GM18511 (cell line): ENCODE measurements at regions not wholly inside any gene's neighbourhood (a gene's known extent, or its start where the extent isn't known, plus 50 kb on each side); places are given as distances from the start of the nearest gene placed in this dataset.
"Not testable (repeated sequence)": the region's sequence is repeated elsewhere in the genome, so short reads cannot be mapped to it uniquely, and the experiment has no call there.

ENCODE experiments used
- ATAC-seq: cut with Tn5 transposase; IDR thresholded peaks from one replicate; pipeline ENCODE4 v1.9.1; 2021; ENCODE audit warnings: mild to moderate bottlenecking, moderate library complexity; ENCODE audit not compliant: unreplicated experiment

GRCh38 chr16:73966851-73967250 is 329.8 kb upstream of the PSMD7 start:
- no peak for ATAC-seq

DNA sequence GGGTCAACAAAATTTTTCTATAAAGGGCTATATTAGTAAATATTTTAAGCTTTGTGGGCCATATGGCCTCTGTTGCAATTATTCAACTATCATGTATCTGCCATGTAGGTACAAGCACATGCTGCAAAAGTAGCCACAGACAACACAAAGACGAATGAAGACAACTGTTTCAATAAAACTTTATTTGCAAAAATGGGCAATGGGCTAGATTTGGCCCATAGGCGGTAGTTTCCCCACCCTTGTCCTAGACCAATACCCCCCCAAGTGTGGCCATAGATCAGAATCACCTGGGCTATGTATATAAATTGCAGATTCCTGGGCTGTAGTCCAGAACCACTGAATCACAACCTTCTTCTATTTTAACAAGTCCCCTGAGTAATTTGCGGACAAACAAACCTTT is 331.0 kb upstream of the PSMD7 start:
- ATAC-seq = no peak

GRCh38 chr16:73956587-73957494 is 339.8 kb upstream of the PSMD7 start:
- no peak for ATAC-seq

GRCh38 chr16:73955702-73956101 is 340.9 kb upstream of the PSMD7 start:
- no peak for ATAC-seq

- no peak for ATAC-seq
Observed at GRCh38 chr16:73955255-73955654, 341.4 kb upstream of the PSMD7 start.

GRCh38 chr16:73951481-73951880 is 345.1 kb upstream of the PSMD7 start:
- no peak for ATAC-seq

DNA sequence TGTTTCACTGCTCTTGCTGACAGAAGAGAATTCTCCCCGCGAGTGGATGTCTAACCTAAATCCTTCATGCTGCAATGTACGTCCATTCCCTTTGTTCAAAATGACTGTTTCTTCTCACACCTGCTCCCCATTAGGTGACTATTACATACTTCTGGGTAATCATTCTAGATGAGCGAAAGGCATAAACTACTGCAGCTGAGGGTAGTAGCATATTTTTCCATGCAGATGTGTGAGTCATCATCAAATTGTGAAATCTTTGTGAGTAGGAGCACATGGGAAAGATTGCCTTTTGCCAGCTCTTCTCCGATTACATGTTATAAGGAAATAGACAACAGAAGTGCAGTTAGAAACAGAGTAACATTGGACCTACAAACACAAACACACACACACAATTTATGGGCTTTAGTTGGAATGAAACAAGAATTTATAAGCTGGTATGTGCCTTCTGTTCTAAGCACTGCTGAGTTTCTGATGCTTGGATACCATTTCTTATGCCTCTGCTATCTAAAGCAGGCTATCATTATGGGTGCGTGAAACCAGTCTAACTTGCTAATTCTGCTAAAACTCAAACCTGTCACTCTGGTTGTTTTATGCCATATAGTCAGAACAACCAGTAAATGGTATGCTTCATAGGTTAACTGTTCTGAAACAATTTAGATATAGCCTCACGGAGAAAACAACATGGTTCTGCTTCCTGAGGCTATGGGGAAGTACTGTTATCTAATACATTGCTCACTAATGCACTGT is 346.9 kb upstream of the PSMD7 start:
- no peak for ATAC-seq

DNA sequence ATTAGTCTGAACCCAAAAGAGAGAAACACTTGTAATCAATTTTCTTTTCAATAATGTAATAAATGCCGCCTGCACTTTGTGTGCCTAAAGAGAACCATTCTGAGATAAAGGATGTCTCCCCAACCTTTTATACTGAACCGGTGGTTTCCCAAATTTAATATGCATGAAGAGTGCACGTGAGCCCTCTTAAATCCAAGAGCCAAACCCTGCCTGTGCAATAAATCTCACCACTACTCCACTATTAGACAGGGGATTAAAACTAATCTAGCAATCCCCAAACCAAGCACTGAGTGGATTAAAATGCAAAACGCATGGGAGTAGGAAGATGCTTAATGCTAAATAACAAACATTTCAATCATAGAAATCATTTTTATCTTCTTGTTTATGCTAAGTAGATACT is 351.0 kb upstream of the PSMD7 start:
- ATAC-seq = no peak

DNA sequence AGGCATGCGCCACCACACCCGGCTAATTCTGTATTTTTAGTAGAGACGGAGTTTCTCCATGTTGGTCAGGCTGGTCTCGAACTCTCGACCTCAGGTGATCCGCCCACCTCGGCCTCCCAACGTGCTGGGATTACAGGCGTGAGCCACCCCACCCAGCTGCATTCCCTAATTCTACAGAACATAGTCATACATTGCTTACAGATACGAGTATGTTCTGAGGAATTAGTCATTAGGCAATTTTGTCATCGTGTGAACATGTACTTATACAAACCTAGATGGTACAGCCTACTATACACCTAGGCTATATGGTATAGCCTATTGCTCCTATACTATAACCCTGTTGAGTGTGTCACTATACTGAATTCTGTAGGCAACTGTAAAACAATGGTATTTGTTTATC is 353.4 kb upstream of the PSMD7 start:
- not testable (repeated sequence) for ATAC-seq

- not testable (repeated sequence) for ATAC-seq
Observed at GRCh38 chr16:73940786-73941185, 355.8 kb upstream of the PSMD7 start.

DNA sequence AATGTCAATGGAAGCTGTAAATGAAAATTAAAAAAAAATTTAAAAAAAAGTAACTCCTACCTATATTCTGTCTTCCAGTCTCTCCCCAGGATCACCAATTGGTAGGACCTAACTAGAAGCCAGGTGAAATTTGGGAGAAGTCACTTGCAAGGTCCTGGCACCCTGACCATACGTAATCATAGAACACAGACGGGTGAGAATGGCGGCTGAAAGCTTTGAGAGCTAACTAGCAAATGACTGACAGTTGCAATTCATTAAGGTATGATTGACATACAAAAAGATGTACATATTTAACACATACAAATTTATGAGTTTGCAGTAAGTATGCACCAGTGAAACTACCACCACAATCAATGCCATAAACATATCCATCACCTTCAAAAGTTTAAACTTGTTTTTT is 372.7 kb upstream of the PSMD7 start:
- no peak for ATAC-seq

DNA sequence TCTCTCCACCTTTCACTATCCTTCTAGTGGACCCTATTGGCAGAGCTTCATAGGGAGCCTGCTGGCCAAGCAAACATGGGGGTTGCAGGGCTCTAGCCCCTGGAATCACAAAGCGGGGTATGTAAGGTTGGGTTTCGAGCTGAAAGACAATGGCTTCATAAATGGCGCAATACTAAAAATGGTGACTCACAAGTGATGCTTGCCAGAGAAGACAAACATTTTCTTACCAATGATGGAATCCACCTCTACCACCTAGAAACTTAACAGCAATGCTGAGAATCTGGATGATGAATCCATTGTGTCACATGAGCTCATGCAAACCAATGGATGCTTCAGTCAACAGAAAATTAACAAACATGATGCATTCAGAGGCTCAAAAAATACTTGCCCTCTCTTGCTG is 375.3 kb upstream of the PSMD7 start:
- ATAC-seq = no peak

DNA sequence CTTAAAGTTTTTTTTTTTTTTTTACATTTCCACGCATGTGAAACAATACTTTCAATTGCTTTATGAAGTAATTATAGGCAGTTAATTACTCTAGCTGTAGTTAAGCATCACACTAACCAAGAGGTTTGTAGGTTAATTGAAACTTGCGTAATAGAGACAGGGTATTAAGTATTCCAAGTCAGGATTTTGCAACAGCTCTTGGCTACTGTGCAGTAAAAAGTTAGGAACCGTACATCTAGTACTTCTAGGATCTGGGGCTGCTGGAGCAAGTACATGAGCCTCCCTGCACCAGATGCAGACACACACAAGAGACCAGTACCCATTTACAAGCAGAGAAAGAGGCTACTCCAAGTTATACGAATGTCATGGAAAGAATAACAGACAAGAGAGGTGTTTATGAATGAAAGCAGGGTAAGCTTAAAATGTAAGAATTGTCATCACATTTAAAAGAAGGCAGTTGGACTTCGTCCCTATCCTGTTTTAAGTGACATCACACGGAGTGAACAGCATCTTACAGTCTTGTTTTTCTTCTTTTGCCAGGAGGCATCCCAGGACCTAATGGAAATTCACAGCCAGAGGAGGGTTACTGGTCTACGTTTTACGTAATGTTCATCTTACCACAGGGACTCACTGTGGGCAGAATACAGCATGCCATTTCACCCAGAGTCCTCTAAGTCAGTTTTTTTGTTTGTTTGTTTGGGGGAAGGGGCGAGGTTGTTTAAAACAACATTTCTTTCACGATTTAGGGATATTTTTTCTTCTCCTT is 379.6 kb upstream of the PSMD7 start:
- no peak for ATAC-seq

- ATAC-seq = no peak
Observed at GRCh38 chr16:73915935-73916334, 380.7 kb upstream of the PSMD7 start.

DNA sequence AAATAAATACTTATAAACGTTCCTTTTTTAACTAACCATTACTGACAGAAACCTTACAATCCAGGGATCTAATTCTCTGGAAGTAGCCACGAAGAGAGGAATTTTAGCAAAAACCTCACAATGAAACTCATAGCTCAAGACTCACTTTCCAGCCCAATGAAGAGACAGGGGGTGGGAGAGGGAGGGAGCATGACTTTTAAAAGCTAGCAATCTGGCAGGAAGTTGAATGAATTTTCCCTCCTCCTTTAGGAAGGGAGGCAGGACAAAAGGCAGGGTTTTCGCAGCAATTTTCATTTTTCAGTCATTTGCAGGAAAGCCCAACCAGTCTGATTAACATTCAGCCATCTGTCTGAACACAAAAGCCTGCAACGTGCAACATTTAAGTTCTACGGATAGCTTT is 381.5 kb upstream of the PSMD7 start:
- no peak for ATAC-seq

DNA sequence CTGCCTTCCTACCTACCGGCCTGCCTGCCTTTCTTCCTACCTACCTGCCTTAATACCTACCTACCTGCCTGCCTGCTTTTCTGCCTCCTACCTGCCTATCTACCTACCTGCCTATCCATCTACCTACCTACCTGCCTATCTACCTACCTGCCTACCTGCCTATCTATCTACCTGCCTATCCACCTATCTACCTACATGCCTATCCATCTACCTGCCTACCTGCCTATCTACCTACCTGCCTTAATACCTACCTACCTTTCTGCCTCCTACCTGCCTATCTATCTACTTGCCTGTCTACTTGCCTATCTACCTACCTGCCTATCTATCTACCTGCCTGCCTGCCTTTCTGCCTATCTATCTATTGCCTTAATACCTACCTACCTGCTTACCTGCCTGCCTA is 383.8 kb upstream of the PSMD7 start:
- no peak for ATAC-seq

GRCh38 chr16:73912281-73912680 is 384.3 kb upstream of the PSMD7 start:
- no peak for ATAC-seq

DNA sequence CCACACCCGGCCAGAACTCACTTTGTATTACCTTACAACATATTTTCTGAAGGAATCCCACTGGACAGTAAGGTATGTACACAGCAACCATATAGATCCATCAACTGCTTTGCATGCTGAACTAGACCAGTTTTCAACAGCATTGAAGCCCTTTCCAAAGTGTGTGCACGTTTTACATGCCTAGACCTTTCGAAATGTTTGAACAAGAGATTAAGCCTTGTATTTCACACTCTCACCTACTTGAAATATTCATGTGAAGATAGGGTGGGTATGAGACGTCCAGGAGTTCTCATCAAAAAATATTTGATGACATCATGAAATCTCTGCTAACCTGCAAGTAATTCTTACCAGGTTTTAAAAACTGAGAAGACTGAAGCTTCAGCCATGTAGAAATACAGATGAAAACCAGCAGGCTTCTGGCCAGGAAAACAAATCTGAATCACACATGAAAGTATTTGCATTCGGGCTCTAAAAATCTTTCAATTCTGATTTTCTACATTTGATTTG is 387.0 kb upstream of the PSMD7 start:
- no peak for ATAC-seq

GRCh38 chr16:73891129-73891542 is 405.5 kb upstream of the PSMD7 start:
- no peak for ATAC-seq

GRCh38 chr16:73890186-73891128 is 406.2 kb upstream of the PSMD7 start:
- no peak for ATAC-seq
